ENCODE measurements at regions not wholly inside any gene's neighbourhood (a gene's known extent, or its start where the extent isn't known, plus 50 kb on each side); places are given as distances from the start of the nearest gene placed in this dataset.
"Not testable (repeated sequence)": the region's sequence is repeated elsewhere in the genome, so short reads cannot be mapped to it uniquely, and the experiment has no call there.

DNA sequence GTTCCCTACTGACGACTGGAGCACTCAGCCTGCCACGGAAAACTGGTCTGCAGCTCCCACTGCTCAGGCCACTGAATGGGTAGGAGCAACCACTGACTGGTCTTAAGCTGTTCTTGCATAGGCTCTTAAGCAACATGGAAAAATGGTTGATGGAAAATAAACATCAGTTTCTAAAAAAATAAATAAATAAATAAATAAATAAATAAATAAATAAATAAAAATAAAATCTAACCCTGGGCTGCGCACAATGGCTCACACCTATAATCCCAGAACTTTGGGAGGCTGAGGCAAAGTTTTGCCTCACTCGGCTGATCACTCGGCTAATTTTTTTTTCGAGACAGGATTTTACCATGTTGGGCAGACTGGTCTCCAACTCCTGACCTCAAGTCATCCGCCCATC lies 102.0 kb upstream of the DUSP21 start:
- TF ChIP-seq, protein P1, sequence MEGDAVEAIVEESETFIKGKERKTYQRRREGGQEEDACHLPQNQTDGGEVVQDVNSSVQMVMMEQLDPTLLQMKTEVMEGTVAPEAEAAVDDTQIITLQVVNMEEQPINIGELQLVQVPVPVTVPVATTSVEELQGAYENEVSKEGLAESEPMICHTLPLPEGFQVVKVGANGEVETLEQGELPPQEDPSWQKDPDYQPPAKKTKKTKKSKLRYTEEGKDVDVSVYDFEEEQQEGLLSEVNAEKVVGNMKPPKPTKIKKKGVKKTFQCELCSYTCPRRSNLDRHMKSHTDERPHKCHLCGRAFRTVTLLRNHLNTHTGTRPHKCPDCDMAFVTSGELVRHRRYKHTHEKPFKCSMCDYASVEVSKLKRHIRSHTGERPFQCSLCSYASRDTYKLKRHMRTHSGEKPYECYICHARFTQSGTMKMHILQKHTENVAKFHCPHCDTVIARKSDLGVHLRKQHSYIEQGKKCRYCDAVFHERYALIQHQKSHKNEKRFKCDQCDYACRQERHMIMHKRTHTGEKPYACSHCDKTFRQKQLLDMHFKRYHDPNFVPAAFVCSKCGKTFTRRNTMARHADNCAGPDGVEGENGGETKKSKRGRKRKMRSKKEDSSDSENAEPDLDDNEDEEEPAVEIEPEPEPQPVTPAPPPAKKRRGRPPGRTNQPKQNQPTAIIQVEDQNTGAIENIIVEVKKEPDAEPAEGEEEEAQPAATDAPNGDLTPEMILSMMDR (IDR thresholded peaks at IDR 0.05) = not testable (repeated sequence)
- not testable (repeated sequence) for TF ChIP-seq POLR2A (IDR thresholded peaks at IDR 0.05)
